GM19467 (cell line): ENCODE measurements at regions not wholly inside any gene's neighbourhood (a gene's known extent, or its start where the extent isn't known, plus 50 kb on each side); places are given as distances from the start of the nearest gene placed in this dataset.

Experiments used
- ATAC-seq: cut with Tn5 transposase; IDR thresholded peaks from one replicate; pipeline ENCODE4 v1.9.1; 2021; ENCODE audit warnings: mild to moderate bottlenecking, moderate library complexity; ENCODE audit not compliant: unreplicated experiment

- ATAC-seq, result no peak
Observed at GRCh38 chr5:133806847-133807246, 161.6 kb downstream of the C5orf15 start.

GRCh38 chr5:133801955-133802751 lies 166.3 kb downstream of the C5orf15 start:
- ATAC-seq, result no peak

- ATAC-seq, result no peak
Observed at GRCh38 chr5:133801431-133801830, 167.0 kb downstream of the C5orf15 start.

- ATAC-seq, result no peak
Observed at GRCh38 chr5:133799571-133800237, 168.7 kb downstream of the C5orf15 start.

- no peak for ATAC-seq
Observed at GRCh38 chr5:133797167-133797566, 171.3 kb downstream of the C5orf15 start.

- ATAC-seq, result no peak
Observed at GRCh38 chr5:133796186-133796585, 172.2 kb downstream of the C5orf15 start.

- no peak for ATAC-seq
Observed at GRCh38 chr5:133794771-133795415, 173.5 kb downstream of the C5orf15 start.

GRCh38 chr5:133793756-133794465 lies 174.5 kb downstream of the C5orf15 start:
- no peak for ATAC-seq

- ATAC-seq, result no peak
Observed at GRCh38 chr5:133792655-133793054, 175.8 kb downstream of the C5orf15 start.

- ATAC-seq, result no peak
Observed at GRCh38 chr5:133792024-133792423, 176.4 kb downstream of the C5orf15 start.

GRCh38 chr5:133790898-133791297 lies 177.5 kb downstream of the C5orf15 start:
- no peak for ATAC-seq

- ATAC-seq, result no peak
Observed at GRCh38 chr5:133789428-133789827, 177.1 kb upstream of the FSTL4 start.

GRCh38 chr5:133788121-133788520 lies 175.8 kb upstream of the FSTL4 start:
- no peak for ATAC-seq

- ATAC-seq, result no peak
Observed at GRCh38 chr5:133786420-133786819, 174.1 kb upstream of the FSTL4 start.

GRCh38 chr5:133785182-133785581 lies 172.8 kb upstream of the FSTL4 start:
- ATAC-seq, result no peak

- no peak for ATAC-seq
Observed at GRCh38 chr5:133783481-133783880, 171.1 kb upstream of the FSTL4 start.

GRCh38 chr5:133782736-133783135 lies 170.4 kb upstream of the FSTL4 start:
- ATAC-seq, result no peak

GRCh38 chr5:133781436-133782225 lies 169.3 kb upstream of the FSTL4 start:
- ATAC-seq, result no peak

- ATAC-seq, result no peak
Observed at GRCh38 chr5:133780619-133781280, 168.4 kb upstream of the FSTL4 start.
